PC-3 (cell line): ENCODE measurements at regions not wholly inside any gene's neighbourhood (a gene's known extent, or its start where the extent isn't known, plus 50 kb on each side); places are given as distances from the start of the nearest gene placed in this dataset.
"Not testable (repeated sequence)": the region's sequence is repeated elsewhere in the genome, so short reads cannot be mapped to it uniquely, and the experiment has no call there.

ENCODE experiments used
- ATAC-seq: fragments of 200-7000 bp; cut with Tn5 transposase; 2 replicates; pipeline ENCODE4 v1.9.1; 2020; ENCODE audit warnings: mild to moderate bottlenecking, moderate library complexity
- BruUV-seq: library from RNA; stranded (reverse); fragments of 400-500 nt; replicated peaks from 2 replicates; lab custom pipeline; 2021; lab: Mats Ljungman, UMichigan
- CTCF ChIA-PET: fragments of 300-600 bp; sonication (Branson Sonifier 250); formaldehyde crosslinking; loops from one replicate; lab custom pipeline; 2022; ENCODE audit warnings: antibody characterized with exemption; lab: Charles Lee
- POLR2A ChIA-PET: fragments of 300-600 bp; sonication (Branson Sonifier 250); formaldehyde crosslinking; loops from one replicate; lab custom pipeline; 2022; ENCODE audit warnings: antibody characterized with exemption; ENCODE audit not compliant: unreplicated experiment; lab: Charles Lee
- DNase-seq: peaks from one replicate; pipeline ENCODE4 v3.0.0-alpha.2; 2015
- H2AFZ ChIP-seq: fragments of 300-600 bp; sonication (generic); 2 replicates; pipeline ENCODE4 v1.6.0; 2016; ENCODE audit warnings: antibody characterized with exemption, low read length
- H3F3A ChIP-seq: fragments of 300-600 bp; sonication (generic); one replicate; pipeline ENCODE4 v1.6.0; 2017; ENCODE audit warnings: antibody characterized with exemption, low read length, control low read depth, mild to moderate bottlenecking; ENCODE audit not compliant: unreplicated experiment
- H3K27ac ChIP-seq: fragments of 300-600 bp; sonication (generic); 2 replicates; pipeline ENCODE4 v1.5.1; 2016; ENCODE audit warnings: mild to moderate bottlenecking, low read length
- H3K27me3 ChIP-seq: fragments of 300-600 bp; sonication (generic); 2 replicates; pipeline ENCODE4 v1.6.1; 2016; ENCODE audit warnings: low read length, mixed read lengths
- H3K36me3 ChIP-seq: fragments of 300-600 bp; sonication (generic); 2 replicates; pipeline ENCODE4 v1.6.1; 2016; ENCODE audit warnings: low read depth, mixed run types, low read length, mixed read lengths
- H3K4me1 ChIP-seq: fragments of 300-600 bp; sonication (generic); 2 replicates; pipeline ENCODE4 v1.5.1; 2016; ENCODE audit warnings: low read length; ENCODE audit not compliant: insufficient read depth
- H3K4me2 ChIP-seq: fragments of 300-600 bp; sonication (generic); 2 replicates; pipeline ENCODE4 v1.6.0; 2016; ENCODE audit warnings: low read length
- H3K4me3 ChIP-seq: fragments of 300-600 bp; sonication (generic); 2 replicates; pipeline ENCODE4 v1.5.1; 2016; ENCODE audit warnings: mild to moderate bottlenecking, low read length, mixed read lengths
- H3K79me2 ChIP-seq: fragments of 300-600 bp; sonication (generic); 2 replicates; pipeline ENCODE4 v1.6.1; 2017; ENCODE audit warnings: low read length, mixed read lengths
- H3K9ac ChIP-seq: fragments of 300-600 bp; sonication (generic); 2 replicates; pipeline ENCODE4 v1.6.0; 2016; ENCODE audit warnings: mild to moderate bottlenecking, low read length
- H3K9me2 ChIP-seq: fragments of 300-600 bp; sonication (generic); replicated peaks from 2 replicates; pipeline ENCODE4 v1.6.1; 2016; ENCODE audit warnings: mixed run types, low read length, mixed read lengths
- H3K9me3 ChIP-seq: fragments of 300-600 bp; sonication (generic); 2 replicates; pipeline ENCODE4 v1.6.1; 2016; ENCODE audit warnings: low read length, mixed read lengths
- H4K20me1 ChIP-seq: fragments of 300-600 bp; sonication (generic); 2 replicates; pipeline ENCODE4 v1.6.1; 2016; ENCODE audit warnings: low read length, mixed read lengths
- CTCF ChIP-seq: fragments of 300-600 bp; sonication (generic); conservative IDR thresholded peaks from 2 replicates; pipeline ENCODE4 v1.5.1; 2017; ENCODE audit warnings: antibody characterized with exemption, low read depth, mild to moderate bottlenecking, low read length
- EZH2 ChIP-seq: fragments of 300-600 bp; sonication (generic); IDR thresholded peaks from one replicate; pipeline ENCODE4 v1.6.1; 2017; ENCODE audit warnings: antibody characterized with exemption, mild to moderate bottlenecking, low read length; ENCODE audit not compliant: unreplicated experiment
- EZH2phosphoT487 ChIP-seq: fragments of 300-600 bp; sonication (generic); IDR thresholded peaks from 2 replicates; pipeline ENCODE4 v1.6.1; 2018; ENCODE audit warnings: mild to moderate bottlenecking, antibody characterized with exemption, low read length, borderline replicate concordance
- intact Hi-C: fragments of 100-400 bp; cut with micrococcal nuclease; formaldehyde crosslinking; loops from 2 replicates; pipeline ENCODE4 v1.9.0; 2023

GRCh38 chr2:95677346-95677745 lies 85.5 kb downstream of the TRIM43 start:
- intact Hi-C loops = no loop called here
- Histone ChIP-seq H3K4me2 (no peak overlapping the region), H3K79me2 (no peaks in the 10 kb centered on the region), H3K27me3 (no peaks in the 10 kb centered on the region), H3K4me1 (peaks cover 4% of the 10 kb centered on the region), H3K9ac (no peak overlapping the region), H3K9me2 (no peaks in the 10 kb centered on the region), H3K27ac (no peak overlapping the region), H2AFZ (no peak overlapping the region), H3K9me3 (no peaks in the 10 kb centered on the region), H3K36me3 (no peaks in the 10 kb centered on the region), H3K4me3 (no peak overlapping the region), H4K20me1 (no peaks in the 10 kb centered on the region), H3F3A (no peaks in the 10 kb centered on the region)
- ATAC-seq (no peak), DNase-seq (no peak)
- TF ChIP-seq EZH2phosphoT487 = no peak
- no peak for TF ChIP-seq CTCF
- no peak for TF ChIP-seq EZH2
- CTCF ChIA-PET = no interaction called here
- BruUV-seq = no TSS peak
- POLR2A ChIA-PET = no interaction called here

- BruUV-seq, H3K27ac ChIP-seq, ATAC-seq, H2AFZ ChIP-seq, H3K9ac ChIP-seq, H3K4me1 ChIP-seq, DNase-seq, H3K9me3 ChIP-seq, H4K20me1 ChIP-seq, H3K27me3 ChIP-seq, CTCF ChIA-PET, H3K79me2 ChIP-seq, H3K4me2 ChIP-seq, H3F3A ChIP-seq, H3K36me3 ChIP-seq, H3K9me2 ChIP-seq, H3K4me3 ChIP-seq, POLR2A ChIA-PET, intact Hi-C loops: not testable (repeated sequence)
Measured at GRCh38 chr2:95677833-95678232, 86.0 kb downstream of the TRIM43 start.

- H3K27me3 ChIP-seq, H4K20me1 ChIP-seq, intact Hi-C loops, H3K4me3 ChIP-seq, POLR2A ChIA-PET, H3F3A ChIP-seq, CTCF ChIA-PET, H2AFZ ChIP-seq, ATAC-seq, H3K27ac ChIP-seq, H3K79me2 ChIP-seq, H3K9ac ChIP-seq, H3K9me2 ChIP-seq, H3K9me3 ChIP-seq, BruUV-seq, H3K36me3 ChIP-seq, DNase-seq, H3K4me2 ChIP-seq: not testable (repeated sequence)
- peaks cover 25% of the 10 kb centered on the region for H3K4me1 ChIP-seq
Measured at GRCh38 chr2:95681158-95681557, 89.4 kb downstream of the TRIM43 start.

GRCh38 chr2:95681589-95682081 lies 89.8 kb downstream of the TRIM43 start:
- H3K4me2 ChIP-seq, CTCF ChIA-PET, H3K27me3 ChIP-seq, BruUV-seq, H3K4me3 ChIP-seq, intact Hi-C loops, H3F3A ChIP-seq, DNase-seq, H3K9me2 ChIP-seq, H3K36me3 ChIP-seq, ATAC-seq, H4K20me1 ChIP-seq, H3K9ac ChIP-seq, H2AFZ ChIP-seq, H3K79me2 ChIP-seq, H3K9me3 ChIP-seq, H3K27ac ChIP-seq, POLR2A ChIA-PET: not testable (repeated sequence)
- H3K4me1 ChIP-seq = peaks cover 29% of the 10 kb centered on the region

- H3K4me2 ChIP-seq = peak overlapping the region; percentile 97
- intact Hi-C loops, H3K9me3 ChIP-seq, H3K9me2 ChIP-seq, H3K27me3 ChIP-seq, H4K20me1 ChIP-seq, H3F3A ChIP-seq, DNase-seq, POLR2A ChIA-PET, CTCF ChIA-PET, H3K79me2 ChIP-seq, H3K36me3 ChIP-seq: not testable (repeated sequence)
- peaks cover 42% of the 10 kb centered on the region for H3K4me1 ChIP-seq
- peak overlapping the region; percentile 78 for H3K4me3 ChIP-seq
- H3K9ac ChIP-seq = peak overlapping the region; percentile 66
- peak; percentile 8 for ATAC-seq
- 0 out of 2 replicates have a peak overlapping the region, but pooled peaks have one; percentile 29 for H3K27ac ChIP-seq
- peak overlapping the region; percentile 93 for H2AFZ ChIP-seq
- BruUV-seq = TSS peak; percentile 95
Measured at GRCh38 chr2:95682889-95683517, 91.2 kb downstream of the TRIM43 start.
